Neural progenitor cell (in vitro differentiated cells): ENCODE measurements at regions not wholly inside any gene's neighbourhood (a gene's known extent, or its start where the extent isn't known, plus 50 kb on each side); places are given as distances from the start of the nearest gene placed in this dataset.

Source experiments
- EZH2 ChIP-seq: fragments of 200-600 bp; sonication (generic); IDR thresholded peaks from 2 replicates; pipeline ENCODE4 v1.6.1; 2017; ENCODE audit warnings: antibody characterized with exemption, mild to moderate bottlenecking, moderate library complexity
- TF ChIP-seq, protein P1 (sequence below): fragments of 200-600 bp; sonication (generic); IDR thresholded peaks from 2 replicates; pipeline ENCODE4 v1.5.1; 2017; ENCODE audit warnings: antibody characterized with exemption, mild to moderate bottlenecking

- TF ChIP-seq, protein P1, sequence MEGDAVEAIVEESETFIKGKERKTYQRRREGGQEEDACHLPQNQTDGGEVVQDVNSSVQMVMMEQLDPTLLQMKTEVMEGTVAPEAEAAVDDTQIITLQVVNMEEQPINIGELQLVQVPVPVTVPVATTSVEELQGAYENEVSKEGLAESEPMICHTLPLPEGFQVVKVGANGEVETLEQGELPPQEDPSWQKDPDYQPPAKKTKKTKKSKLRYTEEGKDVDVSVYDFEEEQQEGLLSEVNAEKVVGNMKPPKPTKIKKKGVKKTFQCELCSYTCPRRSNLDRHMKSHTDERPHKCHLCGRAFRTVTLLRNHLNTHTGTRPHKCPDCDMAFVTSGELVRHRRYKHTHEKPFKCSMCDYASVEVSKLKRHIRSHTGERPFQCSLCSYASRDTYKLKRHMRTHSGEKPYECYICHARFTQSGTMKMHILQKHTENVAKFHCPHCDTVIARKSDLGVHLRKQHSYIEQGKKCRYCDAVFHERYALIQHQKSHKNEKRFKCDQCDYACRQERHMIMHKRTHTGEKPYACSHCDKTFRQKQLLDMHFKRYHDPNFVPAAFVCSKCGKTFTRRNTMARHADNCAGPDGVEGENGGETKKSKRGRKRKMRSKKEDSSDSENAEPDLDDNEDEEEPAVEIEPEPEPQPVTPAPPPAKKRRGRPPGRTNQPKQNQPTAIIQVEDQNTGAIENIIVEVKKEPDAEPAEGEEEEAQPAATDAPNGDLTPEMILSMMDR: no peak
- no peak for TF ChIP-seq EZH2
These were observed 359.2 kb downstream of the MTX2 start for GRCh38 chr2:176628438-176628837.
